NB4 (cell line): ENCODE measurements at regions not wholly inside any gene's neighbourhood (a gene's known extent, or its start where the extent isn't known, plus 50 kb on each side); places are given as distances from the start of the nearest gene placed in this dataset.

Experiments used
- DNase-seq: peaks from one replicate; pipeline ENCODE4 v3.0.0; 2010; ENCODE audit warnings: low read depth
- H3K4me3 ChIP-seq: one replicate; pipeline ENCODE4 v1.5.1; 2011; ENCODE audit warnings: mild to moderate bottlenecking, low read depth, low read length, moderate library complexity
- MAX ChIP-seq: IDR thresholded peaks from 2 replicates; pipeline ENCODE4 v1.6.1; 2011; ENCODE audit warnings: low read depth, low read length
- MYC ChIP-seq: IDR thresholded peaks from 2 replicates; pipeline ENCODE4 v1.6.1; 2011; ENCODE audit warnings: low read depth, low read length
- POLR2A ChIP-seq: IDR thresholded peaks from 2 replicates; pipeline ENCODE4 v1.6.1; 2011; ENCODE audit warnings: mild to moderate bottlenecking; ENCODE audit not compliant: insufficient read length; ENCODE audit errors: extremely low read depth
- TF ChIP-seq, protein P1 (sequence below): IDR thresholded peaks from one replicate; pipeline ENCODE4 v1.5.1; 2012; ENCODE audit warnings: low read depth, low read length

DNA sequence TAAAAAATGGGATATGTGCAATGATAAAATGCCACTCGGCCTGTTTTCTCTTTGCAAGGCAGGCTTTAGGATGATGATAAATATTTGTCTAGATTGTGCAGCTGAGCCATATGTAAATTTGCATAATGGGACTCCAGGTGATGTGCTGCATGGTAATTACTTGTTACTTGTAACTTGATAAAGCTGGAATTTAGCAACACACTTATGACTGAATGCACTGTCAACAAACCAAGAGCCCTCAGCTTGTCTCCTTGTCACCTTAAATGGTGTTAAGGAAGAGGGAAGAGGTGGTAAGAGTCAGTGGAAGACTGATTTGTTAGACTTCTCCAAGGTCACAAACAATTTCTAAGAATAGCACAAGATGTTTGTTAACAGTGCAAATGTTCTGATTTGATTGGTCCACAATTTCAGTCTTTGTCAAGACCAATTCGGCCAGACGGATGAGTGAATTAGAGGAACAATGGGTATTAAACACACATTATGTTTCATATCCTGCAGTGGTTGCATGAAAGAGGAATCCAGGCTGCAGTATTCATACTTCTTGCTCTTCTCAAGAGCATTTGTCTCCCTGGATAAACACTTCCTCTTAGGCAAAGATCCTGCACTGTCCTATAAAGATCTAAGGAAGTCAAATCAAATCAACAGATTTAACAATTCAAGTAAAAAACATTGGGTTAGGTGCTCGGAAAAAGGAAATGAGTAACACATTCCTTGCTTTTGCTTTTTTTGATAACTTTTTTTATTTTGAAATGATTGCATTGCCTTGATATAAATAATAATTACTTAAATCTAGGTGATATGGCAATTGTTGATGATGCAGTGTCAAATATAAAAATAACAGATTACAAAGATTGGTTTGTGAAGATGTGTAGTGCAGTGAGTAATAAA is 448.3 kb upstream of the DDI1 start:
- DNase-seq = no peak
- H3K4me3 ChIP-seq = no peak overlapping the region
- TF ChIP-seq MYC (no peak), MAX (no peak), POLR2A (no peak)
- TF ChIP-seq, protein P1, sequence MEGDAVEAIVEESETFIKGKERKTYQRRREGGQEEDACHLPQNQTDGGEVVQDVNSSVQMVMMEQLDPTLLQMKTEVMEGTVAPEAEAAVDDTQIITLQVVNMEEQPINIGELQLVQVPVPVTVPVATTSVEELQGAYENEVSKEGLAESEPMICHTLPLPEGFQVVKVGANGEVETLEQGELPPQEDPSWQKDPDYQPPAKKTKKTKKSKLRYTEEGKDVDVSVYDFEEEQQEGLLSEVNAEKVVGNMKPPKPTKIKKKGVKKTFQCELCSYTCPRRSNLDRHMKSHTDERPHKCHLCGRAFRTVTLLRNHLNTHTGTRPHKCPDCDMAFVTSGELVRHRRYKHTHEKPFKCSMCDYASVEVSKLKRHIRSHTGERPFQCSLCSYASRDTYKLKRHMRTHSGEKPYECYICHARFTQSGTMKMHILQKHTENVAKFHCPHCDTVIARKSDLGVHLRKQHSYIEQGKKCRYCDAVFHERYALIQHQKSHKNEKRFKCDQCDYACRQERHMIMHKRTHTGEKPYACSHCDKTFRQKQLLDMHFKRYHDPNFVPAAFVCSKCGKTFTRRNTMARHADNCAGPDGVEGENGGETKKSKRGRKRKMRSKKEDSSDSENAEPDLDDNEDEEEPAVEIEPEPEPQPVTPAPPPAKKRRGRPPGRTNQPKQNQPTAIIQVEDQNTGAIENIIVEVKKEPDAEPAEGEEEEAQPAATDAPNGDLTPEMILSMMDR = no peak

- no peak overlapping the region for H3K4me3 ChIP-seq
- DNase-seq = no peak
- TF ChIP-seq MYC = no peak
Observed at GRCh38 chr11:103591554-103591953, 444.9 kb upstream of the DDI1 start.

GRCh38 chr11:103594283-103594682 is 442.2 kb upstream of the DDI1 start:
- no peak for DNase-seq
- TF ChIP-seq MAX = no peak
- TF ChIP-seq MYC = no peak
- TF ChIP-seq, protein P1 = no peak
- TF ChIP-seq POLR2A = no peak
- no peak overlapping the region for H3K4me3 ChIP-seq

DNA sequence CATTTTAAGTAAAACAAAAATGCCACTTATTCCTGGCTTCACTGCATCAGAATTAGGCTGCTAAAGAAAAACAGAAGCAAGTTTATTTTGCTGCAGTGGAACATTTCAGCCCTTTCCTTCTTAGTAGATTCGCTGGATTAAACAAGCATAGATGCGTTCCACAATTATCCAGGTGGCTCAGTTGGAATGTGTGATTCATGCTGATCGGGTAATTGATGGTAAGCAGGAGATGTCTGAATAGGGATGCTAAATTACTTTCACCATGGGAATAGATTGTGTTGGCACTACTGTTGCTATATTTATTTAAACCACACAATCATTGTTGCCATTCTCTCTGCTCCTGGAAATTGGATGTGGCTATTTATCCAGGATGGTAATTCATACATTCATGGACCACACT is 440.1 kb upstream of the DDI1 start:
- DNase-seq = no peak
- H3K4me3 ChIP-seq = no peak overlapping the region
- TF ChIP-seq MYC (no peak), POLR2A (no peak), MAX (no peak)
- TF ChIP-seq, protein P1 = no peak

- TF ChIP-seq, protein P1 = peak; percentile 95
- no peak for TF ChIP-seq POLR2A
- H3K4me3 ChIP-seq = no peak overlapping the region
- peak; percentile 63 for DNase-seq
Observed at GRCh38 chr11:103601225-103601846, 435.1 kb upstream of the DDI1 start.

DNA sequence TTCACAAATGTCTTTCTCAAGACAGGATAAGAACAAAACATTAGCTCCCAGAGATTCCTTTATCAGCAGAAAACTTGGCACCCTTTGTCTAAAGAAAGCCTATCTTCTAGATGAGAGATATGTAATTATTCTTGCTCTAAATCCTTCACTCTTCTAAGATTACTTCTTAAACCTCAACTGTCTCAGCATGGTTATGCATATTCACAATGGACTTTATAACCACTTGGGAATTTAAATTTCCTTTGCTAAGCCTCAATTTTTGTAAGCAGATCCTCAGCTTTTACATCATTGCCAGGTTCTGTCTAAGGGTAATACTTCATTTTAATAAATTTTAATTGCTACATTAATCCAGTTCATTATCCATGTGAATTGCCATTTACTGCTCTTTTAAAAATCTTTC is 433.6 kb upstream of the DDI1 start:
- H3K4me3 ChIP-seq = no peak overlapping the region
- DNase-seq = no peak
- TF ChIP-seq, protein P1 = no peak
- TF ChIP-seq MYC = no peak
- no peak for TF ChIP-seq MAX
- no peak for TF ChIP-seq POLR2A
